K562 (cell line): ENCODE measurements at regions not wholly inside any gene's neighbourhood (a gene's known extent, or its start where the extent isn't known, plus 50 kb on each side); places are given as distances from the start of the nearest gene placed in this dataset.

Experiments used
- ATAC-seq: fragments of 200-7000 bp; cut with Tn5 transposase; 3 replicates; pipeline ENCODE4 v1.9.1; 2020; ENCODE audit warnings: moderate library complexity
- BruUV-seq: library from RNA; stranded (reverse); fragments of 400-500 nt; replicated peaks from 2 replicates; lab custom pipeline; 2021; lab: Mats Ljungman, UMichigan
- CTCF ChIA-PET: fragments of 300-600 bp; formaldehyde crosslinking; extraction: SDS; loops from one replicate; lab custom pipeline; 2021; ENCODE audit warnings: low intra/inter-chr PET ratio; lab: Yijun Ruan, JAX
- POLR2A ChIA-PET: fragments of 300-600, 350-650 bp; sonication (Branson Sonifier 250); formaldehyde crosslinking; extraction: SDS; loops from one replicate; lab custom pipeline; 2021; ENCODE audit warnings: antibody characterized with exemption, inconsistent platforms; lab: Yijun Ruan, JAX
- DNase-seq, 4 experiments: peaks; one replicate each; pipeline versions ENCODE4 v3.0.0 to v3.0.0-alpha.2; 2011 to 2018; ENCODE audit warnings: low spot score in 3 of 4, mixed read lengths in 3 of 4; ENCODE audit errors: extremely low read depth in 1 of 4
- FAIRE-seq: peaks from 2 replicates; lab custom pipeline; 2011; peaks lifted over from hg19 to GRCh38; lab: Jason Lieb, UNC
- H2AFZ ChIP-seq: 2 replicates; pipeline ENCODE4 v1.6.0; 2011; ENCODE audit warnings: low read depth, low read length, control low read depth, inconsistent platforms
- H3K27ac ChIP-seq: fragments of 200-600 bp; 3 replicates; pipeline ENCODE4 v1.8.0; 2011; ENCODE audit warnings: low read depth, mild to moderate bottlenecking, control low read depth, inconsistent platforms, low read length, moderate library complexity, mixed read lengths; ENCODE audit errors: extremely low read depth
- H3K27me3 ChIP-seq, 2 experiments: fragments of 300-600 bp in 1 of 2; 2 replicates in 1 of 2; 3 replicates in 1 of 2; pipeline versions ENCODE4 v1.6.0 to v1.8.0; 2011; ENCODE audit warnings: inconsistent platforms in 2 of 2, low read length in 2 of 2, mild to moderate bottlenecking in 1 of 2, mixed read lengths in 1 of 2, moderate library complexity in 1 of 2; ENCODE audit not compliant: control insufficient read depth in 2 of 2, insufficient read depth in 2 of 2
- H3K36me3 ChIP-seq: fragments of 300-600 bp; 3 replicates; pipeline ENCODE4 v1.8.0; 2011; ENCODE audit warnings: mild to moderate bottlenecking, low read length, inconsistent platforms; ENCODE audit not compliant: control insufficient read depth, insufficient read depth
- H3K4me1 ChIP-seq, 2 experiments: fragments of 200-600 bp in 1 of 2; replicated peaks in 1 of 2; 2 replicates in 1 of 2; 3 replicates in 1 of 2; pipeline versions ENCODE4 v1.5.1 to v1.8.0; 2011; ENCODE audit warnings: inconsistent platforms in 2 of 2, low read length in 2 of 2, mild to moderate bottlenecking in 1 of 2, mixed read lengths in 1 of 2, moderate library complexity in 1 of 2; ENCODE audit not compliant: control insufficient read depth in 2 of 2, insufficient read depth in 2 of 2
- H3K4me2 ChIP-seq: 2 replicates; pipeline ENCODE4 v1.6.1; 2011; ENCODE audit warnings: low read length, control low read depth, inconsistent platforms, mixed read lengths; ENCODE audit not compliant: insufficient read depth
- H3K4me3 ChIP-seq: fragments of 200-600 bp; sonication (generic), shearing (Covaris generic); 2 replicates; pipeline ENCODE4 v1.5.1; 2016; ENCODE audit warnings: control low read depth, inconsistent platforms
- H3K79me2 ChIP-seq: fragments of 200-600 bp; 3 replicates; pipeline ENCODE4 v1.8.0; 2011; ENCODE audit warnings: low read length, inconsistent platforms; ENCODE audit not compliant: control insufficient read depth, insufficient read depth
- H3K9ac ChIP-seq, 2 experiments: 2 replicates each; pipeline versions ENCODE4 v1.6.0 to v1.6.1; 2011; ENCODE audit warnings: low read depth in 2 of 2, low read length in 2 of 2, control low read depth in 1 of 2, inconsistent platforms in 1 of 2, mild to moderate bottlenecking in 1 of 2, mixed read lengths in 1 of 2; ENCODE audit not compliant: insufficient read depth in 1 of 2
- H3K9me1 ChIP-seq: one replicate; pipeline ENCODE4 v1.6.0; 2011; ENCODE audit warnings: inconsistent platforms, mild to moderate bottlenecking, low read length, moderate library complexity; ENCODE audit not compliant: control insufficient read depth, insufficient read depth
- H3K9me3 ChIP-seq: replicated peaks from 2 replicates; pipeline ENCODE4 v1.5.1; 2011; ENCODE audit warnings: low read depth, low read length, inconsistent platforms; ENCODE audit not compliant: control insufficient read depth, insufficient read depth
- H4K20me1 ChIP-seq: replicated peaks from 2 replicates; pipeline ENCODE4 v1.6.1; 2011; ENCODE audit warnings: low read length, inconsistent platforms, mixed read lengths; ENCODE audit not compliant: control insufficient read depth, insufficient read depth
- BDP1 ChIP-seq: IDR thresholded peaks from 3 replicates; pipeline ENCODE4 v1.6.1; 2011; ENCODE audit not compliant: insufficient read length, insufficient read depth
- BRF1 ChIP-seq: IDR thresholded peaks from 3 replicates; pipeline ENCODE4 v1.6.1; 2011; ENCODE audit warnings: borderline replicate concordance, mild to moderate bottlenecking; ENCODE audit not compliant: insufficient read length; ENCODE audit errors: extremely low read depth
- C11orf30 ChIP-seq: fragments of 450-650 bp; IDR thresholded peaks from 2 replicates; pipeline ENCODE4 v1.6.1; 2016; ENCODE audit warnings: low read depth, mild to moderate bottlenecking
- HLTF ChIP-seq: fragments of 450-650 bp; IDR thresholded peaks from 2 replicates; pipeline ENCODE4 v1.6.1; 2016
- HMG20B ChIP-seq: fragments of 250-450 bp; sonication (Bioruptor Pico); IDR thresholded peaks from 2 replicates; pipeline ENCODE4 v1.5.0; 2021; ENCODE audit warnings: mild to moderate bottlenecking
- MXI1 ChIP-seq: IDR thresholded peaks from 2 replicates; pipeline ENCODE4 v1.6.1; 2011; ENCODE audit warnings: low read depth, mild to moderate bottlenecking, improper control_type of control experiment, low read length
- NBN ChIP-seq: fragments of 450-650 bp; IDR thresholded peaks from 2 replicates; pipeline ENCODE4 v1.6.1; 2016; ENCODE audit warnings: low read depth, mild to moderate bottlenecking
- PCBP1 ChIP-seq: fragments of 200-400 bp; formaldehyde crosslinking; IDR thresholded peaks from 2 replicates; pipeline ENCODE4 v1.6.1; 2018; ENCODE audit warnings: mild to moderate bottlenecking, low read depth, low read length; ENCODE audit not compliant: poor library complexity, severe bottlenecking
- WGBS: fragments of 100-300 bp; shearing (Covaris generic); methylation state at CpG from one replicate; pipeline ENCODE4 v1.1.6; 2016; ENCODE audit warnings: low coverage, mixed read lengths; ENCODE audit not compliant: insufficient coverage; ENCODE audit errors: missing lambda C conversion rate; 5-methylcytosine and 5-hydroxymethylcytosine counted together
- in situ Hi-C: fragments of 300-500 bp; cut with MboI; formaldehyde crosslinking; loops from 4 replicates; pipeline ENCODE4 v1.15.0; 2018; ENCODE audit warnings: inconsistent platforms, mixed read lengths
- intact Hi-C: fragments of 100-400 bp; cut with micrococcal nuclease; formaldehyde crosslinking; loops from 2 replicates; pipeline ENCODE4 v1.14.2; 2022
- TF ChIP-seq, protein P1 (sequence below): fragments of 250-450 bp; sonication (Bioruptor Pico); IDR thresholded peaks from 2 replicates; pipeline ENCODE4 v1.8.0; 2021; ENCODE audit warnings: moderate library complexity, mild to moderate bottlenecking, inconsistent platforms

DNA sequence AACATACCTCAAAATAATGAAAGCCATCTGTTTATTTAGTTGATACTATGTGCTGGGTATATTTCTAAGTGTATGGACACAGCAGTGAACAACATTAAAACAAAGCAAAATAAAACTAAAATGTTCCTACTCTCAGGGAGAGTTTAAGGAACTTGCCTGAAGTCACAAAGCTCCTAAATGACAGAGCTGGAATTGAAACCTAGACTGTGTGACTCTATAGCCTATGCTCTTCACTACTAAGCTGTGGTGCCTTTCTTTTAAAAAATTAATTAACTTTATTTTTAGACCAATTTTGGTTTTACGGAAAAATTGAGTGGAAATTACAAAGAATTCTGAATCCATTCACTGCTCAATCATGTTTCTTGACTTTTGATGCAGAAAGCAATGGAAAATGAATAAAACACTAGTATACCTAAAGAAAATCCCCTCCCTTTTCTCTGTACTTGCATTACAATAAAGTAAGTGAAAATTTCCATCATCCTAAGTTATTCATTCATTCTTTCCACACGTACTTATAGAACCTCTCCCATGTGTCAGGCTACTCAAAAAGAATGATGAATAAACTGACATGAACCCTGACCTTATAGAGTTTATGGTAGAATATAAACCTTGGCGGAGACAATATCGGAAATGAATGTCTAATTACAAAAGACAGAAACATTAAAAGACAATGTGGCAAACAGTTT, 189.8 kb upstream of the RBMS3 start:
- intact Hi-C loops (no loop called here), in situ Hi-C loops (no loop called here)
- H3K9ac ChIP-seq = no peak overlapping the region
- H4K20me1 ChIP-seq = no peaks in the 10 kb centered on the region
- BruUV-seq = no TSS peak
- H3K4me2 ChIP-seq = no peak overlapping the region
- FAIRE-seq = no peak
- H3K27me3 ChIP-seq = no peaks in the 10 kb centered on the region
- no peaks in the 10 kb centered on the region for H3K79me2 ChIP-seq
- 5% methylated on average over 4 of the region's 4 CpGs for WGBS
- no peak overlapping the region for H3K4me3 ChIP-seq
- no peaks in the 10 kb centered on the region for H3K9me1 ChIP-seq
- H3K4me1 ChIP-seq = no peaks in the 10 kb centered on the region
- no peak for DNase-seq
- ChIA-PET POLR2A (no interaction called here), CTCF (no interaction called here)
- H3K9me3 ChIP-seq = 0 out of 2 replicates have a peak, but pooled peaks cover 1% of the 10 kb centered on the region
- ATAC-seq = no peak
- H3K36me3 ChIP-seq = no peaks in the 10 kb centered on the region
- no peak overlapping the region for H3K27ac ChIP-seq
- H2AFZ ChIP-seq = no peak overlapping the region
- TF ChIP-seq BDP1 (no peak), BRF1 (no peak)

DNA sequence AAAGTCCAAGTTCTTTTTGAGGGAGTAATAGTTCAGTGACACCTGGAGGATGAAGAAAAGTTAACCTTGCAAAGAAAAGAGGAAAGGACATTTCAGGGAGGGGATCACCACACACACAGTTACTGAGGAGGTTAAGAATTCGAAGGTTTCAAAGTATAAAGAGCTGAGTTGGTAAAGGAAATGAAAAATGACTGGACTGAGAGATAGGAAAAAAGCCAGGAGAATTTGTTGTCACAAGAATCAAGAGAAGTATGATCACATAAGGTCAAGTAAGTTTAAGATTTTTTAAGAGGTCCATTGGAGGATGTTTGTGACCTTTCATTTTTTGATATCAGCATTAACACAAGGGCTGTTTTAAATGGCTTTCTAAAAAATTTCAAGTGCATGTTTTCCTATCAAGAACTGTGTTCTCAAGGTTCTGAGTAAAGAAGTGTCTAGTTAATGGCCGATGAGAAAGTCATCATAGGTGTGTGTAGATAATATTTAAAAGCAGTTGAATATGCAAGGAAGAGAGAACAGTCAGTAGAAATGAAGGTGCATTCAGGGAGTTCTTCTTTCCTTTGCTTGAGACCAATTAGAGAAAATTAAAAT, 189.2 kb upstream of the RBMS3 start:
- no peak for DNase-seq
- no peaks in the 10 kb centered on the region for H3K27me3 ChIP-seq
- 3% methylated on average over 2 of the region's 2 CpGs for WGBS
- H3K4me3 ChIP-seq = no peak overlapping the region
- ChIA-PET POLR2A (no interaction called here), CTCF (no interaction called here)
- no peaks in the 10 kb centered on the region for H3K4me1 ChIP-seq
- no peak for FAIRE-seq
- no peaks in the 10 kb centered on the region for H3K79me2 ChIP-seq
- no peak overlapping the region for H2AFZ ChIP-seq
- no peaks in the 10 kb centered on the region for H3K36me3 ChIP-seq
- no TSS peak for BruUV-seq
- no peaks in the 10 kb centered on the region for H3K9me1 ChIP-seq
- no peak for TF ChIP-seq PCBP1
- TF ChIP-seq C11orf30 = no peak
- TF ChIP-seq, protein P1, sequence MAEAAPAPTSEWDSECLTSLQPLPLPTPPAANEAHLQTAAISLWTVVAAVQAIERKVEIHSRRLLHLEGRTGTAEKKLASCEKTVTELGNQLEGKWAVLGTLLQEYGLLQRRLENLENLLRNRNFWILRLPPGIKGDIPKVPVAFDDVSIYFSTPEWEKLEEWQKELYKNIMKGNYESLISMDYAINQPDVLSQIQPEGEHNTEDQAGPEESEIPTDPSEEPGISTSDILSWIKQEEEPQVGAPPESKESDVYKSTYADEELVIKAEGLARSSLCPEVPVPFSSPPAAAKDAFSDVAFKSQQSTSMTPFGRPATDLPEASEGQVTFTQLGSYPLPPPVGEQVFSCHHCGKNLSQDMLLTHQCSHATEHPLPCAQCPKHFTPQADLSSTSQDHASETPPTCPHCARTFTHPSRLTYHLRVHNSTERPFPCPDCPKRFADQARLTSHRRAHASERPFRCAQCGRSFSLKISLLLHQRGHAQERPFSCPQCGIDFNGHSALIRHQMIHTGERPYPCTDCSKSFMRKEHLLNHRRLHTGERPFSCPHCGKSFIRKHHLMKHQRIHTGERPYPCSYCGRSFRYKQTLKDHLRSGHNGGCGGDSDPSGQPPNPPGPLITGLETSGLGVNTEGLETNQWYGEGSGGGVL = no peak
- TF ChIP-seq MXI1 = no peak
- TF ChIP-seq NBN = no peak
- TF ChIP-seq HMG20B = no peak
- no peak for TF ChIP-seq HLTF
- TF ChIP-seq, all 486 proteins: peak for 0
- ATAC-seq = no peak
- H3K4me2 ChIP-seq = no peak overlapping the region
- intact Hi-C loops = no loop called here
- 0 out of 2 replicates have a peak, but pooled peaks cover 1% of the 10 kb centered on the region for H3K9me3 ChIP-seq
- no peak overlapping the region for H3K9ac ChIP-seq
- H3K27ac ChIP-seq = no peak overlapping the region
- no peaks in the 10 kb centered on the region for H4K20me1 ChIP-seq
- in situ Hi-C loops = no loop called here
